Trophoblast cell (in vitro differentiated cells and primary cell): ENCODE measurements at regions not wholly inside any gene's neighbourhood (a gene's known extent, or its start where the extent isn't known, plus 50 kb on each side); places are given as distances from the start of the nearest gene placed in this dataset.

Experiments
- DNase-seq, 2 donors: peaks; one replicate each; pipeline ENCODE4 v3.0.0-alpha.2; 2016
- H2AFZ ChIP-seq: 2 replicates; pipeline ENCODE4 v1.6.1; 2013; ENCODE audit warnings: low read length, moderate library complexity, mild to moderate bottlenecking; ENCODE audit not compliant: insufficient read depth, poor library complexity
- H2AK5ac ChIP-seq: 2 replicates; pipeline ENCODE4 v1.6.1; 2013; ENCODE audit warnings: mild to moderate bottlenecking, low read length
- H2BK120ac ChIP-seq: 2 replicates; pipeline ENCODE4 v1.6.1; 2013; ENCODE audit warnings: low read length, mild to moderate bottlenecking, moderate library complexity; ENCODE audit not compliant: insufficient read depth, poor library complexity
- H2BK12ac ChIP-seq: 2 replicates; pipeline ENCODE4 v1.6.1; 2013; ENCODE audit warnings: mild to moderate bottlenecking, low read length, moderate library complexity
- H2BK5ac ChIP-seq: 2 replicates; pipeline ENCODE4 v1.6.1; 2013; ENCODE audit warnings: low read length, low read depth, moderate library complexity, mild to moderate bottlenecking; ENCODE audit not compliant: poor library complexity
- H3K14ac ChIP-seq: 2 replicates; pipeline ENCODE4 v1.6.1; 2013; ENCODE audit warnings: mild to moderate bottlenecking, low read length
- H3K18ac ChIP-seq: 2 replicates; pipeline ENCODE4 v1.6.1; 2013; ENCODE audit warnings: mild to moderate bottlenecking, low read length
- H3K23ac ChIP-seq: 2 replicates; pipeline ENCODE4 v1.6.1; 2013; ENCODE audit warnings: low read length
- H3K27ac ChIP-seq: 2 replicates; pipeline ENCODE4 v1.5.1; 2013; ENCODE audit warnings: low read depth, mild to moderate bottlenecking, inconsistent platforms, low read length, moderate library complexity
- H3K27me3 ChIP-seq: 2 replicates; pipeline ENCODE4 v1.6.1; 2013; ENCODE audit warnings: inconsistent platforms, mild to moderate bottlenecking, low read length, moderate library complexity; ENCODE audit not compliant: insufficient read depth
- H3K36me3 ChIP-seq, 2 experiments: 1 replicate in 1 of 2; 2 replicates in 1 of 2; pipeline ENCODE4 v1.6.1; 2013; ENCODE audit warnings: low read length in 2 of 2, mild to moderate bottlenecking in 2 of 2, moderate library complexity in 1 of 2; ENCODE audit not compliant: insufficient read depth in 2 of 2, control insufficient read depth in 1 of 2
- H3K4ac ChIP-seq: 2 replicates; pipeline ENCODE4 v1.6.1; 2013; ENCODE audit warnings: low read depth, mild to moderate bottlenecking, low read length, moderate library complexity
- H3K4me1 ChIP-seq, 2 experiments: 1 replicate in 1 of 2; 2 replicates in 1 of 2; pipeline ENCODE4 v1.6.1; 2013; ENCODE audit warnings: low read length in 2 of 2, mild to moderate bottlenecking in 2 of 2, moderate library complexity in 1 of 2; ENCODE audit not compliant: insufficient read depth in 2 of 2, control insufficient read depth in 1 of 2
- H3K4me2 ChIP-seq: 2 replicates; pipeline ENCODE4 v1.6.1; 2013; ENCODE audit warnings: inconsistent platforms, mild to moderate bottlenecking, low read length, moderate library complexity
- H3K4me3 ChIP-seq: 2 replicates; pipeline ENCODE4 v1.5.1; 2013; ENCODE audit warnings: mild to moderate bottlenecking, low read depth, low read length, inconsistent platforms
- H3K79me1 ChIP-seq: one replicate; pipeline ENCODE4 v1.6.1; 2013; ENCODE audit warnings: low read length
- H3K79me2 ChIP-seq: 2 replicates; pipeline ENCODE4 v1.6.1; 2013; ENCODE audit warnings: low read length, mild to moderate bottlenecking; ENCODE audit not compliant: control insufficient read depth, insufficient read depth, poor library complexity
- H3K9ac ChIP-seq: 2 replicates; pipeline ENCODE4 v1.6.1; 2013; ENCODE audit warnings: mild to moderate bottlenecking, low read length
- H3K9me3 ChIP-seq: 2 replicates; pipeline ENCODE4 v1.6.1; 2013; ENCODE audit warnings: low read depth, mild to moderate bottlenecking, control low read depth, inconsistent platforms, low read length; ENCODE audit not compliant: insufficient read depth
- H4K12ac ChIP-seq: 2 replicates; pipeline ENCODE4 v1.6.1; 2013; ENCODE audit warnings: low read depth, mild to moderate bottlenecking, low read length, moderate library complexity
- H4K8ac ChIP-seq: 2 replicates; pipeline ENCODE4 v1.6.1; 2013; ENCODE audit warnings: low read depth, mild to moderate bottlenecking, low read length, moderate library complexity
- H4K91ac ChIP-seq: one replicate; pipeline ENCODE4 v1.6.1; 2013; ENCODE audit warnings: low read depth, mild to moderate bottlenecking, low read length, moderate library complexity
- WGBS: extraction: QIAGEN DNeasy Blood & Tissue Kit; methylation state at CpG from one replicate; pipeline ENCODE4 v1.1.7; 2013; ENCODE audit warnings: missing lambda C conversion rate; ENCODE audit not compliant: insufficient read length, insufficient coverage; ENCODE audit errors: extremely low coverage; 5-methylcytosine and 5-hydroxymethylcytosine counted together

DNA sequence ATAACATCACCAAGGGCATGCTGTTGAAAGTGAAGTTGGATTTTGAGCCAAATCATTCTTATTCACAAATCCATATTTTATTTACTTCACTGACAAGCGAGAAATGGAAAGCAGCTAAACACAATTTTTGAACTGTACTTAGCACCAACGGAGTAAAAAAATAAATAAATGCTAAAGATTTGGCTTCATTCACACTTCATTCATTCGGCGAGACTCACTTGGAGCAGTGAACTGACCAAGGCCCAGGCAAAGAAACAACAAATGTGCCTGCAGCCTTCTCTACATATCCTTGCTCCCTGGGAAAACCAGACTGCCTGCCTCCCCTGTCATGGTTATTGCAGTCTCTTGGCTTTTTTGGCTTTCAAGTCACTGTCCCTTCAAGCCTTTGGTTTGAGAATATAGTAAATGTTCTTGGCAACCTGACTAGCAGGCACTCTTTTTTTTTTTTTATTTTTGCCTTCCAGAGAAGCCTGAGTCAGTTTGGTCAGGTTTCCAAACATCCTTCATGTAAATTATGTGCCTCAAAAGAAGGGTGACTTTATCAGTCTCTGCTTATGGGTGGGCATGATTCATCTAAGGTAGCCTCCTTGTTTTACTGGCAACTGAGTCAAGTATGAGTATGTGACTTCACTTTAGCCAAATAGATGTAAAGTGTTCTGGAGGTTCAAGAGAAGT lies 177.6 kb upstream of the MEOX2 start:
- H4K8ac ChIP-seq, result no peak overlapping the region
- no peaks in the 10 kb centered on the region for H3K36me3 ChIP-seq
- H3K9me3 ChIP-seq, result no peaks in the 10 kb centered on the region
- H3K79me2 ChIP-seq, result no peaks in the 10 kb centered on the region
- no peak overlapping the region for H3K14ac ChIP-seq
- H3K79me1 ChIP-seq, result no peaks in the 10 kb centered on the region
- WGBS, result no CpG with 5 or more reads among the region's 4 CpGs
- H3K4me2 ChIP-seq, result no peak overlapping the region
- no peaks in the 10 kb centered on the region for H3K27me3 ChIP-seq
- no peak overlapping the region for H3K9ac ChIP-seq
- H2AFZ ChIP-seq, result no peak overlapping the region
- H3K23ac ChIP-seq, result no peak overlapping the region
- H3K18ac ChIP-seq, result no peak overlapping the region
- no peak overlapping the region for H4K12ac ChIP-seq
- no peaks in the 10 kb centered on the region for H3K4me1 ChIP-seq
- no peak overlapping the region for H3K4ac ChIP-seq
- H2BK12ac ChIP-seq, result no peak overlapping the region
- H3K4me3 ChIP-seq, result no peak overlapping the region
- H2BK120ac ChIP-seq, result no peak overlapping the region
- H2BK5ac ChIP-seq, result no peak overlapping the region
- H4K91ac ChIP-seq, result no peak overlapping the region
- no peak overlapping the region for H3K27ac ChIP-seq
- H2AK5ac ChIP-seq, result no peak overlapping the region
- no peak for DNase-seq

DNA sequence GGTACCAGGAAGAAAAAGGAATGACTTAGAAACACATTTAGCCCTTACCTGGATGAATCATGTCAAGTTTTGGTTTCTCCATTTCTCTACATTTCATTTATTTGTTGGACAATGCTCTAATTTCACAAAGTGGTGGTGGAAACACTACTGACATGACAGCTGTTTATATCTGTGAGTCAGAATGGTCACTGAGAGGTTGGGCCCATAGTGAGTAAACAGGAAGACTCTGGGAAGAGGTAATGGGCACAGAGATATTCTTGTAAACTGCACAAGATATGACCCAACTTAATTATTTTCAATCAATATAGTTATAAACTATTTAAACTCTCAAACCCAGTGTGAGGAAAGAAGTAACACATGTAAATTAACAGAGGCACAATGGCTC lies 176.3 kb upstream of the MEOX2 start:
- Histone ChIP-seq H2BK12ac (no peak overlapping the region), H4K8ac (no peak overlapping the region), H3K18ac (no peak overlapping the region), H2BK5ac (no peak overlapping the region), H3K4me3 (no peak overlapping the region), H4K12ac (no peak overlapping the region), H3K79me2 (no peaks in the 10 kb centered on the region), H3K27me3 (no peaks in the 10 kb centered on the region), H3K4ac (no peak overlapping the region), H3K79me1 (no peaks in the 10 kb centered on the region), H3K4me1 (no peaks in the 10 kb centered on the region), H3K14ac (no peak overlapping the region), H2AFZ (no peak overlapping the region), H4K91ac (no peak overlapping the region), H3K9ac (no peak overlapping the region), H3K23ac (no peak overlapping the region), H3K36me3 (no peaks in the 10 kb centered on the region), H3K4me2 (no peak overlapping the region), H2AK5ac (no peak overlapping the region), H2BK120ac (no peak overlapping the region), H3K27ac (no peak overlapping the region), H3K9me3 (no peaks in the 10 kb centered on the region)
- no peak for DNase-seq

DNA sequence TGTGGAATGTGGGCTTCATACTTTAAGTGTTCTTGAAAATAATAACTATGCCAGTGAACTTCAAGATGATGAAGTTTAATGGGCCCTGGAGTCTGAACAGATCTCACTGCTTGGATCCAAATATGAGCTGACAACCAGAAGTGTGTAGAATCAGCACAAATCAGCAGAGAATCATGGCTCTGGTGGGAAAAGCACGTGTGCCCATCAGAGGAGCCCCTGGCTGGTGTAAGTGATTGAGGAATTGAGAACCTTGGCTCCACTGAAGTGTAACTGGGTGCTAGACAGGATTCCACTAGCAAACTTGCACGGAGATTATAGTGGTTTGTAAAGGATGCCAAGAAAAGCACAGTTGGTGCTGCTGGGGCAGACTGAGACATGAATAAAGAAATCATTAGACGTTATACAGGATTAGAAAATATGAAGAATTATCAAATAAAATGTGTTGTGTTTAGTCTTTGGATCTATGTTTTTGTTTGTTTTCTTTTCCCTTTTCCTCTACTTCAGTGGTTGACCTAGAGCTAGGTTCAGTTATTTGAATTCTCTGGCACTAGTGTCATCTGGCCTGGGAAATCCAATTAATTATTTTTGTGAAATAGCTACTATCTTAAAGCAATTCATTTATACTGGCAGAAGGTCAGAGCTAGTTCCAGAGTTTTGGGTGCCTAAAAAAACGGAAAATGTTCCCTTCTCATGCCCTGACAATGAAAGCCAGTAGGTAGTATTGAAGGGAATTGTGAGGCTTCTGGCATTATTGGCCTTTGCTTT lies 175.7 kb upstream of the MEOX2 start:
- H3K9me3 ChIP-seq, result no peaks in the 10 kb centered on the region
- WGBS, result no CpG with 5 or more reads among the region's 4 CpGs
- DNase-seq, result no peak

DNA sequence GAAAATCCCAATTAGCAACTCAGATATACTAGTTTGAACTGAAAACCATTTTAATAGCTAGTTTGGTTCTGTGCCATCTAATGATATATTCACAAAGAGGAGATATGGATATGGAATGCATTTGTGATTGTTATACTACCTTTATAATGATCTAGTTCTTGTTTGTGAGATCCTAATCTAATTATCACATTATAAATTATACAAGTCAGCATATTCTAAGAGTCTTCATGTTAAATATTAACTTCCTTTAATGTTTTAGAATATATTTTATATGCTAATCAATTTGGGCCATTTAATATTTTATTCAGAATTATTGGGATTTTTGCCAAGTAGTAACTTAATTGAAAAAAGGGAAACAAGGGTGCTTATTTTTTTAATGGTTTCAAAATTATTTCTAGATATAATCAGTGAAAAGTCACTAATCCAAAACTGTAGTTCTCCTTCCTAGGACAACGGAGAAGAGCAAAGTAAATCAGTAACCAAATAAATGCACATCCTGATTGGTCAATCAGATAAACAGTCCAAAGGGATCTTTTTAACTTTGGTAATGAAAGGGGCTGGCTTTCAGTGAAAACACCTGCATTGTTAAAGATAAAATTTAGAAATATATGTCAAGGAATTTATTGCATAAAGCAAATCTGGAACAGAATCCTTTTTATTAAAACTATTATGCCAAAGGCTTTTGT lies 173.9 kb upstream of the MEOX2 start:
- Histone ChIP-seq H3K18ac (no peak overlapping the region), H2BK5ac (no peak overlapping the region), H3K27me3 (no peaks in the 10 kb centered on the region), H2BK120ac (no peak overlapping the region), H3K9ac (no peak overlapping the region), H2BK12ac (no peak overlapping the region), H3K4me3 (no peak overlapping the region), H3K4me1 (no peaks in the 10 kb centered on the region), H3K79me2 (no peaks in the 10 kb centered on the region), H3K79me1 (no peaks in the 10 kb centered on the region), H3K4ac (no peak overlapping the region), H4K12ac (no peak overlapping the region), H3K23ac (no peak overlapping the region), H3K4me2 (no peak overlapping the region), H3K27ac (no peak overlapping the region), H2AK5ac (no peak overlapping the region), H3K36me3 (no peaks in the 10 kb centered on the region), H4K8ac (no peak overlapping the region), H3K9me3 (no peaks in the 10 kb centered on the region), H3K14ac (no peak overlapping the region), H2AFZ (no peak overlapping the region), H4K91ac (no peak overlapping the region)
- WGBS, result no CpG with 5 or more reads among the region's 1 CpG
- no peak for DNase-seq

More for the DNA sequence above, 175.7 kb upstream of the MEOX2 start:
- Histone ChIP-seq H2AFZ (no peak overlapping the region), H3K14ac (no peak overlapping the region), H3K4me1 (no peaks in the 10 kb centered on the region), H2BK12ac (no peak overlapping the region), H2AK5ac (no peak overlapping the region), H3K18ac (no peak overlapping the region), H3K27ac (no peak overlapping the region), H3K79me1 (no peaks in the 10 kb centered on the region), H3K36me3 (no peaks in the 10 kb centered on the region), H3K79me2 (no peaks in the 10 kb centered on the region), H2BK5ac (no peak overlapping the region), H3K9ac (no peak overlapping the region), H2BK120ac (no peak overlapping the region), H3K4me3 (no peak overlapping the region), H4K91ac (no peak overlapping the region), H3K4ac (no peak overlapping the region), H4K8ac (no peak overlapping the region), H4K12ac (no peak overlapping the region), H3K23ac (no peak overlapping the region), H3K27me3 (no peaks in the 10 kb centered on the region), H3K4me2 (no peak overlapping the region)
